Ishikawa (cell line): ENCODE measurements at regions not wholly inside any gene's neighbourhood (a gene's known extent, or its start where the extent isn't known, plus 50 kb on each side); places are given as distances from the start of the nearest gene placed in this dataset.

Source experiments
- CEBPB ChIP-seq: IDR thresholded peaks from 2 replicates; pipeline ENCODE4 v1.6.1; 2012
- EGR1 ChIP-seq: IDR thresholded peaks from 2 replicates; pipeline ENCODE4 v1.6.1; 2012
- EP300 ChIP-seq: IDR thresholded peaks from 2 replicates; pipeline ENCODE4 v1.6.1; 2012; ENCODE audit warnings: borderline replicate concordance
- FOXM1 ChIP-seq: IDR thresholded peaks from 2 replicates; pipeline ENCODE4 v1.6.1; 2012; ENCODE audit warnings: low read depth, borderline replicate concordance
- MAX ChIP-seq: IDR thresholded peaks from 2 replicates; pipeline ENCODE4 v1.6.1; 2012
- NFIC ChIP-seq: IDR thresholded peaks from 2 replicates; pipeline ENCODE4 v1.6.1; 2012
- RAD21 ChIP-seq: IDR thresholded peaks from 2 replicates; pipeline ENCODE4 v1.6.1; 2012; ENCODE audit warnings: low read depth
- REST ChIP-seq: IDR thresholded peaks from 2 replicates; pipeline ENCODE4 v1.6.1; 2012; ENCODE audit warnings: low read depth, mild to moderate bottlenecking
- TAF1 ChIP-seq: IDR thresholded peaks from 2 replicates; pipeline ENCODE4 v1.6.1; 2012; ENCODE audit warnings: low read depth, mild to moderate bottlenecking
- TCF12 ChIP-seq: IDR thresholded peaks from 2 replicates; pipeline ENCODE4 v1.6.1; 2012; ENCODE audit warnings: low read depth
- TEAD4 ChIP-seq: IDR thresholded peaks from 2 replicates; pipeline ENCODE4 v1.6.1; 2012
- YY1 ChIP-seq: IDR thresholded peaks from 2 replicates; pipeline ENCODE4 v1.6.1; 2012; ENCODE audit warnings: low read depth
- ZBTB7A ChIP-seq: IDR thresholded peaks from 2 replicates; pipeline ENCODE4 v1.6.1; 2012; ENCODE audit warnings: low read depth

- TF ChIP-seq RAD21, result no peak
- TF ChIP-seq FOXM1, result no peak
- no peak for TF ChIP-seq TCF12
- no peak for TF ChIP-seq REST
- TF ChIP-seq EP300, result no peak
- no peak for TF ChIP-seq CEBPB
- TF ChIP-seq TAF1, result no peak
- no peak for TF ChIP-seq MAX
- TF ChIP-seq YY1, result no peak
- no peak for TF ChIP-seq ZBTB7A
- no peak for TF ChIP-seq TEAD4
- no peak for TF ChIP-seq NFIC
- no peak for TF ChIP-seq EGR1
Measured at GRCh38 chr1:88490676-88491075, 193.4 kb upstream of the PKN2 start.
